ENCODE measurements at regions not wholly inside any gene's neighbourhood (a gene's known extent, or its start where the extent isn't known, plus 50 kb on each side); places are given as distances from the start of the nearest gene placed in this dataset.
"Not testable (repeated sequence)": the region's sequence is repeated elsewhere in the genome, so short reads cannot be mapped to it uniquely, and the experiment has no call there.

- DNase-seq; intact Hi-C loops (cut with DNase I); ATAC-seq (ENCODE audit: poor library complexity): not testable (repeated sequence)
These were observed 931.6 kb upstream of the MDGA2 start for GRCh38 chr14:48606960-48607359.

- intact Hi-C loops (cut with DNase I): no loop called here
- ATAC-seq (ENCODE audit: poor library complexity): no peak
- DNase-seq: no peak
These were observed 923.1 kb upstream of the MDGA2 start for GRCh38 chr14:48598458-48598857.

- DNase-seq (no peak), ATAC-seq (ENCODE audit: poor library complexity) (no peak)
- intact Hi-C loops (cut with DNase I): no loop called here
These were observed 910.7 kb upstream of the MDGA2 start for GRCh38 chr14:48586099-48586498.

GRCh38 chr14:48584031-48584430 lies 908.6 kb upstream of the MDGA2 start:
- ATAC-seq (ENCODE audit: poor library complexity): no peak
- intact Hi-C loops (cut with DNase I): no loop called here
- DNase-seq: no peak

GRCh38 chr14:48582938-48583337 lies 907.5 kb upstream of the MDGA2 start:
- no peak for DNase-seq
- ATAC-seq (ENCODE audit: poor library complexity): no peak
- intact Hi-C loops (cut with DNase I): no loop called here

GRCh38 chr14:48580692-48581091 lies 905.3 kb upstream of the MDGA2 start:
- no peak for DNase-seq
- intact Hi-C loops (cut with DNase I): no loop called here
- no peak for ATAC-seq (ENCODE audit: poor library complexity)

GRCh38 chr14:48575772-48576171 lies 900.4 kb upstream of the MDGA2 start:
- ATAC-seq (ENCODE audit: poor library complexity) (no peak), DNase-seq (no peak)
- intact Hi-C loops (cut with DNase I): no loop called here

GRCh38 chr14:48568688-48569087 lies 893.3 kb upstream of the MDGA2 start:
- DNase-seq (no peak), ATAC-seq (ENCODE audit: poor library complexity) (no peak)
- intact Hi-C loops (cut with DNase I): no loop called here

GRCh38 chr14:48568252-48568651 lies 892.8 kb upstream of the MDGA2 start:
- no peak for ATAC-seq (ENCODE audit: poor library complexity)
- DNase-seq: no peak
- intact Hi-C loops (cut with DNase I): no loop called here

GRCh38 chr14:48563489-48563888 lies 888.1 kb upstream of the MDGA2 start:
- ATAC-seq (ENCODE audit: poor library complexity) (no peak), DNase-seq (no peak)

GRCh38 chr14:48561438-48561837 lies 886.0 kb upstream of the MDGA2 start:
- ATAC-seq (ENCODE audit: poor library complexity); DNase-seq; intact Hi-C loops (cut with DNase I): not testable (repeated sequence)

More at GRCh38 chr14:48563489-48563888, 888.1 kb upstream of the MDGA2 start:
- intact Hi-C loops (cut with DNase I): no loop called here

- ATAC-seq (ENCODE audit: poor library complexity) (no peak), DNase-seq (no peak)
- intact Hi-C loops (cut with DNase I): no loop called here
These were observed 885.0 kb upstream of the MDGA2 start for GRCh38 chr14:48560421-48560820.

GRCh38 chr14:48553443-48553842 lies 878.0 kb upstream of the MDGA2 start:
- intact Hi-C loops (cut with DNase I): no loop called here
- ATAC-seq (ENCODE audit: poor library complexity): no peak
- no peak for DNase-seq

GRCh38 chr14:48546996-48547395 lies 871.6 kb upstream of the MDGA2 start:
- DNase-seq: no peak
- intact Hi-C loops (cut with DNase I): no loop called here
- ATAC-seq (ENCODE audit: poor library complexity): no peak

- ATAC-seq (ENCODE audit: poor library complexity): no peak
- DNase-seq: no peak
- intact Hi-C loops (cut with DNase I): no loop called here
These were observed 862.2 kb upstream of the MDGA2 start for GRCh38 chr14:48537600-48537999.

GRCh38 chr14:48536318-48536717 lies 860.9 kb upstream of the MDGA2 start:
- ATAC-seq (ENCODE audit: poor library complexity) (no peak), DNase-seq (no peak)
- intact Hi-C loops (cut with DNase I): no loop called here

GRCh38 chr14:48527832-48528231 lies 852.4 kb upstream of the MDGA2 start:
- ATAC-seq (ENCODE audit: poor library complexity) (no peak), DNase-seq (no peak)
- intact Hi-C loops (cut with DNase I): no loop called here

- intact Hi-C loops (cut with DNase I): no loop called here
- DNase-seq (no peak), ATAC-seq (ENCODE audit: poor library complexity) (no peak)
These were observed 850.9 kb upstream of the MDGA2 start for GRCh38 chr14:48526307-48526706.

- ATAC-seq (ENCODE audit: poor library complexity) (no peak), DNase-seq (no peak)
- intact Hi-C loops (cut with DNase I): no loop called here
These were observed 829.5 kb upstream of the MDGA2 start for GRCh38 chr14:48504921-48505320.

GRCh38 chr14:48490756-48491155 lies 815.4 kb upstream of the MDGA2 start:
- intact Hi-C loops (cut with DNase I): no loop called here
- DNase-seq (no peak), ATAC-seq (ENCODE audit: poor library complexity) (no peak)

- no peak for DNase-seq
- intact Hi-C loops (cut with DNase I): no loop called here
- no peak for ATAC-seq (ENCODE audit: poor library complexity)
These were observed 798.5 kb upstream of the MDGA2 start for GRCh38 chr14:48473944-48474343.

GRCh38 chr14:48456051-48456450 lies 780.6 kb upstream of the MDGA2 start:
- ATAC-seq (ENCODE audit: poor library complexity): no peak
- intact Hi-C loops (cut with DNase I): no loop called here
- no peak for DNase-seq
